Glomerular visceral epithelial cell (primary cell): ENCODE measurements at regions not wholly inside any gene's neighbourhood (a gene's known extent, or its start where the extent isn't known, plus 50 kb on each side); places are given as distances from the start of the nearest gene placed in this dataset.

Experiments
- DNase-seq: peaks from one replicate; pipeline ENCODE4 v3.0.0-alpha.2; 2016; ENCODE audit errors: extremely low spot score

GRCh38 chr13:106683918-106684317 is 116.0 kb upstream of the ARGLU1 start:
- DNase-seq = no peak

GRCh38 chr13:106683179-106683578 is 115.2 kb upstream of the ARGLU1 start:
- no peak for DNase-seq

GRCh38 chr13:106681997-106682396 is 114.1 kb upstream of the ARGLU1 start:
- no peak for DNase-seq

GRCh38 chr13:106681536-106681935 is 113.6 kb upstream of the ARGLU1 start:
- DNase-seq = no peak

GRCh38 chr13:106680796-106681472 is 113.0 kb upstream of the ARGLU1 start:
- no peak for DNase-seq

- no peak for DNase-seq
These were observed 110.9 kb upstream of the ARGLU1 start for GRCh38 chr13:106678646-106679418.

GRCh38 chr13:106675311-106675710 is 107.4 kb upstream of the ARGLU1 start:
- no peak for DNase-seq

GRCh38 chr13:106660746-106661625 is 93.0 kb upstream of the ARGLU1 start:
- DNase-seq = no peak

- no peak for DNase-seq
These were observed 89.2 kb upstream of the ARGLU1 start for GRCh38 chr13:106657104-106657503.

- DNase-seq = no peak
These were observed 88.2 kb upstream of the ARGLU1 start for GRCh38 chr13:106656186-106656585.

- DNase-seq = no peak
These were observed 83.5 kb upstream of the ARGLU1 start for GRCh38 chr13:106651442-106651841.

GRCh38 chr13:106650690-106651205 is 82.8 kb upstream of the ARGLU1 start:
- DNase-seq = no peak

- peak; percentile 18 for DNase-seq
These were observed 81.6 kb upstream of the ARGLU1 start for GRCh38 chr13:106649495-106649894.

GRCh38 chr13:106640515-106640914 is 72.6 kb upstream of the ARGLU1 start:
- no peak for DNase-seq

- no peak for DNase-seq
These were observed 69.6 kb upstream of the ARGLU1 start for GRCh38 chr13:106637519-106637918.

- no peak for DNase-seq
These were observed 68.6 kb upstream of the ARGLU1 start for GRCh38 chr13:106636492-106636891.

- DNase-seq = no peak
These were observed 67.7 kb upstream of the ARGLU1 start for GRCh38 chr13:106635616-106636015.

- no peak for DNase-seq
These were observed 65.4 kb upstream of the ARGLU1 start for GRCh38 chr13:106633321-106633720.

- no peak for DNase-seq
These were observed 62.7 kb upstream of the ARGLU1 start for GRCh38 chr13:106630650-106631049.

- DNase-seq = no peak
These were observed 62.2 kb upstream of the ARGLU1 start for GRCh38 chr13:106630162-106630561.

GRCh38 chr13:106628936-106629659 is 61.2 kb upstream of the ARGLU1 start:
- no peak for DNase-seq
